Stimulated activated CD4-positive, alpha-beta T cell treated with anti-CD3 and anti-CD28 coated beads, Interleukin-1b, Interleukin-23, amount 100 ng/mL, for 24 hours (primary cell): ENCODE measurements at regions not wholly inside any gene's neighbourhood (a gene's known extent, or its start where the extent isn't known, plus 50 kb on each side); places are given as distances from the start of the nearest gene placed in this dataset.
"Not testable (repeated sequence)": the region's sequence is repeated elsewhere in the genome, so short reads cannot be mapped to it uniquely, and the experiment has no call there.

ENCODE experiments used
- DNase-seq, 4 experiments: peaks; one replicate each; pipeline ENCODE4 v3.0.0-alpha.2; 2020; ENCODE audit warnings: low read depth in 4 of 4, low spot score in 1 of 4

GRCh38 chr15:66864086-66864830 lies 162.2 kb downstream of the SMAD6 start:
- DNase-seq, result no peak

GRCh38 chr15:66864871-66865281 lies 162.8 kb downstream of the SMAD6 start:
- no peak for DNase-seq

GRCh38 chr15:66865622-66866611 lies 163.9 kb downstream of the SMAD6 start:
- DNase-seq, result no peak

GRCh38 chr15:66866656-66867055 lies 164.6 kb downstream of the SMAD6 start:
- no peak for DNase-seq

- DNase-seq, result no peak
Measured at GRCh38 chr15:66868918-66869317, 166.9 kb downstream of the SMAD6 start.

- DNase-seq, result no peak
Measured at GRCh38 chr15:66870880-66871388, 168.9 kb downstream of the SMAD6 start.

GRCh38 chr15:66872405-66872804 lies 170.4 kb downstream of the SMAD6 start:
- no peak for DNase-seq

- DNase-seq, result not testable (repeated sequence)
Measured at GRCh38 chr15:66873331-66873730, 171.3 kb downstream of the SMAD6 start.

GRCh38 chr15:66873856-66874255 lies 171.8 kb downstream of the SMAD6 start:
- no peak for DNase-seq

- DNase-seq, result no peak
Measured at GRCh38 chr15:66875588-66876420, 173.8 kb downstream of the SMAD6 start.

GRCh38 chr15:66876421-66876730 lies 174.3 kb downstream of the SMAD6 start:
- DNase-seq, result no peak

GRCh38 chr15:66876731-66877476 lies 174.9 kb downstream of the SMAD6 start:
- no peak for DNase-seq

GRCh38 chr15:66877477-66878271 lies 175.6 kb downstream of the SMAD6 start:
- DNase-seq, result no peak

- no peak for DNase-seq
Measured at GRCh38 chr15:66878761-66879160, 176.7 kb downstream of the SMAD6 start.

GRCh38 chr15:66879531-66880368 lies 177.7 kb downstream of the SMAD6 start:
- no peak for DNase-seq

GRCh38 chr15:66880380-66881155 lies 178.5 kb downstream of the SMAD6 start:
- DNase-seq, result no peak

- no peak for DNase-seq
Measured at GRCh38 chr15:66881173-66881905, 179.3 kb downstream of the SMAD6 start.
